Parathyroid adenoma (tissue), 2 donors: ENCODE measurements at regions not wholly inside any gene's neighbourhood (a gene's known extent, or its start where the extent isn't known, plus 50 kb on each side); places are given as distances from the start of the nearest gene placed in this dataset.

Experiments
- H2AFZ ChIP-seq: fragments of 300-600 bp; sonication (generic); one replicate; pipeline ENCODE4 v1.7.0; 2017; ENCODE audit warnings: antibody characterized with exemption, mild to moderate bottlenecking
- H3K27ac ChIP-seq: fragments of 300-600 bp; sonication (generic); one replicate; pipeline ENCODE4 v1.7.0; 2017
- H3K27me3 ChIP-seq: fragments of 300-600 bp; sonication (generic); one replicate; pipeline ENCODE4 v1.7.0; 2017; ENCODE audit warnings: low read length; ENCODE audit not compliant: control insufficient read depth, insufficient read depth
- H3K36me3 ChIP-seq: fragments of 300-600 bp; sonication (generic); one replicate; pipeline ENCODE4 v1.7.0; 2017; ENCODE audit warnings: low read length; ENCODE audit not compliant: control insufficient read depth, insufficient read depth
- H3K4me1 ChIP-seq: fragments of 300-600 bp; sonication (generic); one replicate; pipeline ENCODE4 v1.7.0; 2017; ENCODE audit warnings: control low read depth
- H3K4me2 ChIP-seq: fragments of 300-600 bp; sonication (generic); one replicate; pipeline ENCODE4 v1.7.0; 2017; ENCODE audit warnings: low read length
- H3K4me3 ChIP-seq: fragments of 300-600 bp; sonication (generic); one replicate; pipeline ENCODE4 v1.7.0; 2017; ENCODE audit warnings: low read depth, low read length
- H3K79me2 ChIP-seq: fragments of 300-600 bp; sonication (generic); one replicate; pipeline ENCODE4 v1.7.0; 2017; ENCODE audit warnings: control low read depth
- H3K9ac ChIP-seq: fragments of 300-600 bp; sonication (generic); one replicate; pipeline ENCODE4 v1.7.0; 2017; ENCODE audit warnings: mild to moderate bottlenecking
- H3K9me3 ChIP-seq: fragments of 300-600 bp; sonication (generic); one replicate; pipeline ENCODE4 v1.7.0; 2017; ENCODE audit warnings: low read length; ENCODE audit not compliant: control insufficient read depth
- CTCF ChIP-seq: fragments of 300-600 bp; sonication (generic); IDR thresholded peaks from one replicate; pipeline ENCODE4 v1.7.0; 2017; ENCODE audit warnings: antibody characterized with exemption, mild to moderate bottlenecking
- donor health status: primary hyperparathyroidism.

- no peak for TF ChIP-seq CTCF
- Histone ChIP-seq H3K4me3 (no peak overlapping the region), H3K27ac (no peak overlapping the region), H3K79me2 (no peaks in the 10 kb centered on the region), H3K4me1 (no peaks in the 10 kb centered on the region), H2AFZ (no peak overlapping the region), H3K27me3 (no peaks in the 10 kb centered on the region), H3K36me3 (no peaks in the 10 kb centered on the region), H3K9me3 (no peaks in the 10 kb centered on the region), H3K9ac (no peak overlapping the region), H3K4me2 (no peak overlapping the region)
These were observed 379.7 kb upstream of the B3GALT2 start for GRCh38 chr1:193565971-193566577.

DNA sequence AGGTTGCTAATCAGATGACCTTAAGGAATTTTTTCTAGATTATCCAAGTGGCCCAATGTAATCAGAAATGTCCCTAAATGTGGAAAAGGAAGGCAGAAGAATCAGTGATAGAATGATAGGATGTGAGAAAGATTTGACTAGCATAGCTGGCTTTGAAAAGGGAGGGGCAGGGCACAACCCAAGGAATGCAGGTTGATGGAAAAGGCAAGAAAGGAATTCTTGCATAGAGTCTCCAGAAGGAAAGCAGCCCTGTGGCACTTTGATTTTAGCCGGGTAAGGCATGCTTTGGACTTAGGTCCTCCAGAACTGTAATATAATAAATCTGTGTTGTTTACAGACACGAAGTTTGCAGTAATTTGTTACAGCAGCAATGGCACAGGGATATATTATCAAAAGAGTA, 375.7 kb upstream of the B3GALT2 start:
- H3K27me3 ChIP-seq = no peaks in the 10 kb centered on the region
- H3K79me2 ChIP-seq = no peaks in the 10 kb centered on the region
- no peaks in the 10 kb centered on the region for H3K9me3 ChIP-seq
- no peak overlapping the region for H3K4me3 ChIP-seq
- no peak for TF ChIP-seq CTCF
- no peak overlapping the region for H2AFZ ChIP-seq
- no peak overlapping the region for H3K27ac ChIP-seq
- H3K4me1 ChIP-seq = no peaks in the 10 kb centered on the region
- H3K9ac ChIP-seq = no peak overlapping the region
- H3K36me3 ChIP-seq = no peaks in the 10 kb centered on the region
- no peak overlapping the region for H3K4me2 ChIP-seq

- no peak overlapping the region for H3K4me2 ChIP-seq
- no peaks in the 10 kb centered on the region for H3K4me1 ChIP-seq
- H3K27ac ChIP-seq = no peak overlapping the region
- H3K9ac ChIP-seq = no peak overlapping the region
- no peaks in the 10 kb centered on the region for H3K79me2 ChIP-seq
- H3K9me3 ChIP-seq = no peaks in the 10 kb centered on the region
- H3K4me3 ChIP-seq = no peak overlapping the region
- no peaks in the 10 kb centered on the region for H3K36me3 ChIP-seq
- no peak for TF ChIP-seq CTCF
- H2AFZ ChIP-seq = no peak overlapping the region
- H3K27me3 ChIP-seq = no peaks in the 10 kb centered on the region
These were observed 372.1 kb upstream of the B3GALT2 start for GRCh38 chr1:193558491-193559028.

- no peak for TF ChIP-seq CTCF
- Histone ChIP-seq H3K9ac (no peak overlapping the region), H3K9me3 (no peaks in the 10 kb centered on the region), H3K36me3 (no peaks in the 10 kb centered on the region), H2AFZ (no peak overlapping the region), H3K4me1 (no peaks in the 10 kb centered on the region), H3K4me3 (no peak overlapping the region), H3K27ac (no peak overlapping the region), H3K4me2 (no peak overlapping the region), H3K79me2 (no peaks in the 10 kb centered on the region), H3K27me3 (no peaks in the 10 kb centered on the region)
These were observed 369.4 kb upstream of the B3GALT2 start for GRCh38 chr1:193555662-193556441.
